Smooth muscle cell (in vitro differentiated cells): ENCODE measurements at regions not wholly inside any gene's neighbourhood (a gene's known extent, or its start where the extent isn't known, plus 50 kb on each side); places are given as distances from the start of the nearest gene placed in this dataset.
"Not testable (repeated sequence)": the region's sequence is repeated elsewhere in the genome, so short reads cannot be mapped to it uniquely, and the experiment has no call there.

Experiments used
- DNase-seq: peaks from one replicate; lab custom pipeline; 2025; ENCODE audit not compliant: unreplicated experiment; lab: John Stamatoyannopoulos, UW
- H2AFZ ChIP-seq: fragments of 200-600 bp; sonication (generic); 2 replicates; pipeline ENCODE4 v1.6.0; 2016; ENCODE audit warnings: antibody characterized with exemption, low read depth, mild to moderate bottlenecking
- H3F3A ChIP-seq: fragments of 200-600 bp; sonication (generic); 2 replicates; pipeline ENCODE4 v1.6.0; 2017; ENCODE audit warnings: antibody characterized with exemption, low read depth
- H3K27ac ChIP-seq: fragments of 200-600 bp; sonication (generic); 2 replicates; pipeline ENCODE4 v1.5.1; 2016; ENCODE audit warnings: low read depth, mild to moderate bottlenecking
- H3K27me3 ChIP-seq: fragments of 200-600 bp; sonication (generic); 2 replicates; pipeline ENCODE4 v1.6.1; 2016; ENCODE audit warnings: low read depth, mild to moderate bottlenecking
- H3K36me3 ChIP-seq: fragments of 200-600 bp; sonication (generic); 2 replicates; pipeline ENCODE4 v1.5.1; 2016; ENCODE audit warnings: low read depth
- H3K4me1 ChIP-seq: fragments of 200-600 bp; sonication (generic); 2 replicates; pipeline ENCODE4 v1.5.1; 2016; ENCODE audit warnings: low read depth
- H3K4me2 ChIP-seq: fragments of 200-600 bp; sonication (generic); 2 replicates; pipeline ENCODE4 v1.6.0; 2016; ENCODE audit warnings: mild to moderate bottlenecking
- H3K4me3 ChIP-seq: fragments of 200-600 bp; sonication (generic); 2 replicates; pipeline ENCODE4 v1.5.1; 2016; ENCODE audit warnings: mild to moderate bottlenecking
- H3K79me2 ChIP-seq: fragments of 200-600 bp; sonication (generic); 2 replicates; pipeline ENCODE4 v1.6.0; 2016; ENCODE audit warnings: low read depth, mild to moderate bottlenecking
- H3K9ac ChIP-seq: fragments of 200-600 bp; sonication (generic); 2 replicates; pipeline ENCODE4 v1.6.0; 2016; ENCODE audit warnings: low read depth
- H3K9me3 ChIP-seq: fragments of 200-600 bp; sonication (generic); replicated peaks from 2 replicates; pipeline ENCODE4 v1.5.1; 2016; ENCODE audit warnings: low read depth
- H4K20me1 ChIP-seq: fragments of 200-600 bp; sonication (generic); 2 replicates; pipeline ENCODE4 v1.6.0; 2016; ENCODE audit warnings: low read depth
- WGBS: methylation state at CpG from one replicate; pipeline ENCODE4 v1.1.7; 2016; ENCODE audit warnings: low lambda C conversion rate; 5-methylcytosine and 5-hydroxymethylcytosine counted together
- TF ChIP-seq, protein P1 (sequence below): fragments of 200-600 bp; sonication (generic); IDR thresholded peaks from 2 replicates; pipeline ENCODE4 v1.5.1; 2017; ENCODE audit warnings: borderline replicate concordance, mild to moderate bottlenecking, antibody characterized with exemption; ENCODE audit not compliant: insufficient read depth, poor library complexity, severe bottlenecking

DNA sequence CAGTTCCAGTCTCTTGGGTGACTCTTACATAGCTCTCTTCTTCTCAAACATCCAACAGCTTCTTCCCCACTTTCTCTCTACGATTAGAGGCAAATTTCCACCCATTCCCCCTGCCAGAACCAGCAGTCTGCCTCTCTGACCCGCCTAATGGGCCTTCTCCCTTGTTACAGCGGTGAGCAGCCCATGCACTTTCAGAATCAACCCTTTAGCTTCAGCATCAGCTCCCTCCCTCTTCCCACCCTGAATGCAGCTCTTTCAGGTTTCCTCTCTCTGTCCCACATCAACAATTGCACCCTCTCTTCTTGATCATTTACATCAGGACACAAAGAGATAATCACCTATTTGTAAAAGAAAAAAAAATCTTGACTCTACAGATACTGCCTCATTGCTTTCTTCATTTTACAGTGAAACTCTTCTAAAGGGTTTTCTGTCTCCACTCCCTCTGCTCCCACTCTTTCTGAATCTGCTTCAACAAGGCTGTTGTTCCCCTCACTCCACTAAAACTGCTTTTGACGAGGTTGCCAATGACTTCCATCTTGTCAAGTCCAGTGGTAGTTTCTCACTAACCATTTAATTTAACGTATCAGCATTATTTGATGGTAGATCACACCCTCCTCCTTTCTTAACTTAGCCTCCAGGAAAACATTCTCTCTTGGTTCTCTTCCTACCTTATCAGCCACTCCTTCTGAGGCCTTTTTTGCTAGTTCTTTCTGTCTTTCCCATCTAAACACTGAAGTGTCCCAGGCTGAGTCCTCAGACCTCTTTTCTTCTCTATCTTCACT is 106.6 kb downstream of the NPY start:
- H3K27me3 ChIP-seq: peaks cover 4% of the 10 kb centered on the region

GRCh38 chr7:24392774-24393173 is 108.8 kb downstream of the NPY start:
- no peaks in the 10 kb centered on the region for H3K79me2 ChIP-seq
- H3K9me3 ChIP-seq: no peaks in the 10 kb centered on the region
- TF ChIP-seq, protein P1, sequence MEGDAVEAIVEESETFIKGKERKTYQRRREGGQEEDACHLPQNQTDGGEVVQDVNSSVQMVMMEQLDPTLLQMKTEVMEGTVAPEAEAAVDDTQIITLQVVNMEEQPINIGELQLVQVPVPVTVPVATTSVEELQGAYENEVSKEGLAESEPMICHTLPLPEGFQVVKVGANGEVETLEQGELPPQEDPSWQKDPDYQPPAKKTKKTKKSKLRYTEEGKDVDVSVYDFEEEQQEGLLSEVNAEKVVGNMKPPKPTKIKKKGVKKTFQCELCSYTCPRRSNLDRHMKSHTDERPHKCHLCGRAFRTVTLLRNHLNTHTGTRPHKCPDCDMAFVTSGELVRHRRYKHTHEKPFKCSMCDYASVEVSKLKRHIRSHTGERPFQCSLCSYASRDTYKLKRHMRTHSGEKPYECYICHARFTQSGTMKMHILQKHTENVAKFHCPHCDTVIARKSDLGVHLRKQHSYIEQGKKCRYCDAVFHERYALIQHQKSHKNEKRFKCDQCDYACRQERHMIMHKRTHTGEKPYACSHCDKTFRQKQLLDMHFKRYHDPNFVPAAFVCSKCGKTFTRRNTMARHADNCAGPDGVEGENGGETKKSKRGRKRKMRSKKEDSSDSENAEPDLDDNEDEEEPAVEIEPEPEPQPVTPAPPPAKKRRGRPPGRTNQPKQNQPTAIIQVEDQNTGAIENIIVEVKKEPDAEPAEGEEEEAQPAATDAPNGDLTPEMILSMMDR: no peak
- DNase-seq: no peak
- 62% methylated on average over 1 of the region's 1 CpG for WGBS
- H4K20me1 ChIP-seq: no peaks in the 10 kb centered on the region
- H3K4me3 ChIP-seq: no peak overlapping the region
- no peak overlapping the region for H3K9ac ChIP-seq
- H3F3A ChIP-seq: no peaks in the 10 kb centered on the region
- no peaks in the 10 kb centered on the region for H3K4me1 ChIP-seq
- no peaks in the 10 kb centered on the region for H3K36me3 ChIP-seq
- no peak overlapping the region for H3K27ac ChIP-seq
- no peak overlapping the region for H2AFZ ChIP-seq
- H3K4me2 ChIP-seq: no peak overlapping the region
- peaks cover 16% of the 10 kb centered on the region for H3K27me3 ChIP-seq

More for the DNA sequence above, 106.6 kb downstream of the NPY start:
- Histone ChIP-seq H3K36me3 (no peaks in the 10 kb centered on the region), H3K9ac (no peak overlapping the region), H3K79me2 (no peaks in the 10 kb centered on the region), H4K20me1 (no peaks in the 10 kb centered on the region), H3K27ac (no peak overlapping the region), H3K4me1 (no peaks in the 10 kb centered on the region), H3F3A (no peaks in the 10 kb centered on the region), H3K9me3 (no peaks in the 10 kb centered on the region), H3K4me2 (no peak overlapping the region), H2AFZ (no peak overlapping the region), H3K4me3 (no peak overlapping the region)
- 69% methylated on average over 5 of the region's 5 CpGs for WGBS
- DNase-seq: no peak
- TF ChIP-seq, protein P1: no peak

- Histone ChIP-seq H3K9me3 (no peaks in the 10 kb centered on the region), H3K27ac (no peak overlapping the region), H3K4me1 (no peaks in the 10 kb centered on the region), H3F3A (no peaks in the 10 kb centered on the region), H3K9ac (no peak overlapping the region), H3K27me3 (peaks cover 16% of the 10 kb centered on the region), H3K36me3 (no peaks in the 10 kb centered on the region), H3K79me2 (no peaks in the 10 kb centered on the region), H4K20me1 (no peaks in the 10 kb centered on the region), H3K4me3 (no peak overlapping the region), H2AFZ (no peak overlapping the region), H3K4me2 (no peak overlapping the region)
- TF ChIP-seq, protein P1: no peak
- WGBS: 74% methylated on average over 3 of the region's 3 CpGs
- no peak for DNase-seq
Observed at GRCh38 chr7:24395512-24395911, 111.5 kb downstream of the NPY start.

DNA sequence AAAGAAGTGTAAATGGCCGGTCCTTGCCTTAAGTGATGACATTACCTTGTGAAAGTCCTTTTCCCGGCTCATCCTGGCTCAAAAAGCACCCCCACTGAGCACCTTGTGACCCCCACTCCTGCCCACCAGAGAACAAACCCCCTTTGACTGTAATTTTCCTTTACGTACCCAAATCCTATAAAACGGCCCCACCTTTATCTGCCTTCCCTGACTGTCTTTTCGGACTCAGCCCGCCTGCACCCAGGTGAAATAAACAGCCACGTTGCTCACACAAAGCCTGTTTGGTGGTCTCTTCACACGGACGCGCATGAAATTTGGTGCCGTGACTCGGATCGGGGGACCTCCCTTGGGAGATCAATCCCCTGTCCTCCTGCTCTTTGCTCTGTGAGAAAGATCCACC is 112.4 kb downstream of the NPY start:
- not testable (repeated sequence) for H3F3A ChIP-seq, H3K27ac ChIP-seq, H3K9me3 ChIP-seq, H3K4me3 ChIP-seq, H3K36me3 ChIP-seq, H4K20me1 ChIP-seq, H3K4me1 ChIP-seq, H3K9ac ChIP-seq, DNase-seq, H3K79me2 ChIP-seq, H2AFZ ChIP-seq
- peak overlapping the region; percentile 36 for H3K4me2 ChIP-seq
- 18% methylated on average over 13 of the region's 13 CpGs for WGBS
- peaks cover 16% of the 10 kb centered on the region for H3K27me3 ChIP-seq
